GM12873 (cell line): ENCODE measurements at regions not wholly inside any gene's neighbourhood (a gene's known extent, or its start where the extent isn't known, plus 50 kb on each side); places are given as distances from the start of the nearest gene placed in this dataset.

ENCODE experiments used
- TF ChIP-seq, protein P1 (sequence below): IDR thresholded peaks from 2 replicates; pipeline ENCODE4 v1.5.1; 2012; ENCODE audit warnings: low read depth, mild to moderate bottlenecking, moderate library complexity, low read length, control low read depth; ENCODE audit not compliant: insufficient read depth; ENCODE audit errors: missing control alignments

DNA sequence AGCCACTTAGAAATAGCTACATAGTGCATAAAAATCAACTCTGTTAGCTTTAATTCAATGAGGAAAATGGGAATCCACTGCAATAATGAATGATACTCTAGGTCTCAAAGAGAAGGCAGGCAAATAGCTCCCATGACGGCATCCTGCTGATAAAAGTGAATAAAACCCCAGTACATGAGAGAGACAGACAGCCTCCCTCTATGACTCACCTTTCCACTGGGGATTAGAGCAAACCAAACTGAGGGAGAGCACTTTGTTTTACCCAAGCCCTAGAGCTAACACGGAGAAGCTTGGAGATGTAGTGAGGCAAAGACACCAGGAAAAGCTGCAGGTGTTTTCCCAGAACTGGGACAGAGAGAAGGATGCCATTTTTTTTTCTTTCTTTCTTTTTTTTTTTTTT, 621.9 kb downstream of the LRRIQ3 start:
- TF ChIP-seq, protein P1, sequence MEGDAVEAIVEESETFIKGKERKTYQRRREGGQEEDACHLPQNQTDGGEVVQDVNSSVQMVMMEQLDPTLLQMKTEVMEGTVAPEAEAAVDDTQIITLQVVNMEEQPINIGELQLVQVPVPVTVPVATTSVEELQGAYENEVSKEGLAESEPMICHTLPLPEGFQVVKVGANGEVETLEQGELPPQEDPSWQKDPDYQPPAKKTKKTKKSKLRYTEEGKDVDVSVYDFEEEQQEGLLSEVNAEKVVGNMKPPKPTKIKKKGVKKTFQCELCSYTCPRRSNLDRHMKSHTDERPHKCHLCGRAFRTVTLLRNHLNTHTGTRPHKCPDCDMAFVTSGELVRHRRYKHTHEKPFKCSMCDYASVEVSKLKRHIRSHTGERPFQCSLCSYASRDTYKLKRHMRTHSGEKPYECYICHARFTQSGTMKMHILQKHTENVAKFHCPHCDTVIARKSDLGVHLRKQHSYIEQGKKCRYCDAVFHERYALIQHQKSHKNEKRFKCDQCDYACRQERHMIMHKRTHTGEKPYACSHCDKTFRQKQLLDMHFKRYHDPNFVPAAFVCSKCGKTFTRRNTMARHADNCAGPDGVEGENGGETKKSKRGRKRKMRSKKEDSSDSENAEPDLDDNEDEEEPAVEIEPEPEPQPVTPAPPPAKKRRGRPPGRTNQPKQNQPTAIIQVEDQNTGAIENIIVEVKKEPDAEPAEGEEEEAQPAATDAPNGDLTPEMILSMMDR: no peak

DNA sequence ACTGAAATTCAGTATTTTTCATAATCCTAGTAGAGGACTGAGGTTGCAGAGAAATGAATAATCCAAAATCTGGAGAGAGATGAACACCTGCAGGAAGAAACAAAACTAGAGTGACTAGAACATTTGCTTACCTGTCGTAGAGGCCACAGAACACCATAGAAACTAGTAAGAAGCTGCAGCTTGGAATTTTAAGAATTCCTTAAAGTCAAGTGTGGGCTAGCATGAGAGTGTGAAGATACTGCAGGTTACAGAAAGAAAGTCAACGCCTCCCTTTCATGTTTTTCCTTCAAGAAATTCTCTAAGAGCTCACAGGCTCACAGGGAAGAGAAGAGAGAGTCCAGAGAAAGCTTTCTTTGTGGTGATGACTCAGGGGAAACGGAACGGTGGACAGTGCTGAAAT, 633.7 kb downstream of the LRRIQ3 start:
- TF ChIP-seq, protein P1: no peak

DNA sequence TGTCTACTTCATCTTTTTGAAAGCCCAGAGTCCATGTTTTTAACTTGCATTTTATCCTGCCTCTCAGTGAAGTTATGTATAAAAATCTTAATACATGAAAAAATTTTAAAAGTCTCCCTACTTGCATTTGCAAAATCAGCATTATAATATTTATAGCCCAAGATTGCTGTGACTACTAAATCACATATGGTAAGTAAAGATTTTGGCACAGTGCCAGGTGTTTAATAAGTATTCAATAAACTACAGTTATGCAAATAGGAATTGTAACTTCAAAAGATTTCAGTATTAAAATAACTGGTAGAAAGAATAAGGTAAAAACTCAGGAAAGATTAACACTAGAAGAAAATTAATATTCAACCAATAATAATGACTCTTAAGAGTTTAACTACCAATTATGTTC, 641.7 kb downstream of the LRRIQ3 start:
- TF ChIP-seq, protein P1: no peak

DNA sequence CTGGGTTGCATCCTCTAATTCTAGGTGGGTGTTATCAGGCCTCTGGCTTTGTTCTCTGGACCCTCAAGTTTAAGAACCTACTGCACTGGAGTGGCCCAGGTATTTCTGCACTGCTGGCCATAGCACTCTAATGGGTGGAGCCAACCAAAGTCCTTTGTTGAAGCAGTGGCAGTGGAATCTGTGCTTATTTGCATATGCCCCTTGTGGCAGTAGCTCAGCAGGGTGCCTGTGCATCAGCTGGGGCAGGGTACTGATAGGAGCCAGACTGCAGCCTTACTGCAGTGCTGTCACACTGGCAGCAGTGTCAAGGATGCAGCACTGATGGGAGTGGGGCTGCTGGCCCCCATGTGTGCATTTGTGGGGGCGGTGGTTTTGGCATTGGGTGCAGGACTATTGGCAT, 660.6 kb downstream of the LRRIQ3 start:
- TF ChIP-seq, protein P1: no peak

DNA sequence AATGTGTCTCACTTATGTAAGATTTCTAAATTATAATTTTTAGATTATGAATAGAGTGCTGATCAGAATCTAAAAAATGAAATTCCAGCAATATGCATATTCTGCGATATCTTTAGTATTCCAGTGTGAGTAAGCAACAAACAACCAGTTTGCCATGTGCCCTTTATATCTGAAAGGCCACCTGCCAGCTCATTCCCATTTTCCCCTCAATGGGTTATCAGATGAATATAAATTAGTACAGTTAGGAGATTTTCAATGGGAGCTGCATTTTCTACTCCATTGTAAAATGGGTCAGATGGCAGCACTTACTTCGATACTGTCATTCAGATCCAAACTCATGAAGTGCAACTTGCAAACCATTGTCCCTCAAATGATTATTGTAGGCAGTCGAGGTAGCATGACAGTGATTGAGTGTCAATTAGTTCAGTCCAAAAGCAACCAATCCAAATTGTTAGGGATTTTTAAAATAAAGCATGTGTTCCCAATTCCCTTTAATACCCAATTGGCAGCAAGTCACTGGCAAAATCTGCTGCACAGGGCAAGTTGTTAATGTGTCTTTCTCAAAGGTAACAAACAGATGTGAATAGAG, 680.3 kb downstream of the LRRIQ3 start:
- TF ChIP-seq, protein P1: no peak

DNA sequence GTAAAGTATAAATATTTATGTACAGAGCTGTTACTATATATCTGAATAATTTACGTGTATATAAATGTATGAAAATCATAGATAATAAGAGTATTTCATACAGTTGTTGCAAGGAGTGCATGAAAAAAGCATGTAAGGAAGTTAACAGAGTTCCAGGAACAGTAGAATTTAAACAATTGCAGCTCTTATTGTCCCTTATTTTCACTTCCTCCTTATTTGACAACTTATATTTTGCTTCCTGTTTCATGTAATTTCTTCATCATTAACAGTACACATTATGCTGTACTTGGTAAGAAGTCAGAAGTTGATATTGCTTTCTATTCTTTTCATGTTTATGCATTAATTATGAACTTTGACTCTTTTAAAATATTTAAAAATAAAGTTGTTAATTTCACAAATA, 681.5 kb downstream of the LRRIQ3 start:
- TF ChIP-seq, protein P1: no peak

DNA sequence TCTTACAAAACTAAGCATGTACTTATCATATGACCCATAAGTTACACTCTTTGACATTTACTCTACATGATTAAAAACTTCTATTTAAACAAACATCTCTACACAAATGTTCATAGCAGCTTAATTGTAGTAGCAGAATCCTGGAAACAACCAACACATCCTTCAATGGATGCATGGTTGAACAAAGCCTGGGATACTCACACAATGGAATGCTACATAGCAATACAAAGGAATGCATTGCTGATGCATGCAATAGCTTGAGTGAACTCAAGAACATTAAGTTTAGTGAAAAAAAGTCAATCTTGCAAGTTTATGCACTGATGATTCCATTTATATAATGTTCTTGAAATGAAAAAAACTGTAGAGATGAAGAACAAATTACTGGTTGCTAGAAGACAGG, 686.9 kb downstream of the LRRIQ3 start:
- TF ChIP-seq, protein P1: no peak
